Glutamatergic neuron (in vitro differentiated cells): ENCODE measurements at regions not wholly inside any gene's neighbourhood (a gene's known extent, or its start where the extent isn't known, plus 50 kb on each side); places are given as distances from the start of the nearest gene placed in this dataset.

Experiments
- DNase-seq: peaks from one replicate; pipeline ENCODE4 v3.0.0; 2022
- H3K27ac Mint-ChIP-seq: one replicate; pipeline ENCODE4 v1.8.0; 2020; ENCODE audit warnings: mild to moderate bottlenecking, mixed read lengths, inconsistent platforms; ENCODE audit not compliant: unreplicated experiment
- H3K27me3 Mint-ChIP-seq: one replicate; pipeline ENCODE4 v1.8.0; 2020; ENCODE audit warnings: mild to moderate bottlenecking, moderate library complexity, mixed read lengths, inconsistent platforms; ENCODE audit not compliant: unreplicated experiment
- H3K36me3 Mint-ChIP-seq: one replicate; pipeline ENCODE4 v1.8.0; 2020; ENCODE audit warnings: mild to moderate bottlenecking, mixed read lengths, inconsistent platforms; ENCODE audit not compliant: unreplicated experiment
- H3K4me1 Mint-ChIP-seq: one replicate; pipeline ENCODE4 v1.8.0; 2020; ENCODE audit warnings: mild to moderate bottlenecking, low read depth, mixed read lengths, inconsistent platforms; ENCODE audit not compliant: unreplicated experiment
- H3K4me3 Mint-ChIP-seq: one replicate; pipeline ENCODE4 v1.8.0; 2020; ENCODE audit warnings: mild to moderate bottlenecking, mixed read lengths, inconsistent platforms; ENCODE audit not compliant: unreplicated experiment
- H3K9me3 Mint-ChIP-seq: one replicate; pipeline ENCODE4 v1.8.0; 2020; ENCODE audit warnings: mild to moderate bottlenecking, moderate library complexity, mixed read lengths, inconsistent platforms; ENCODE audit not compliant: unreplicated experiment
- CTCF ChIP-seq: fragments of 200-600 bp; sonication (generic); IDR thresholded peaks from one replicate; pipeline ENCODE4 v1.5.0; 2021; ENCODE audit not compliant: partially characterized antibody, unreplicated experiment

- Mint-ChIP-seq H3K4me1 (no peaks in the 10 kb centered on the region), H3K4me3 (no peak overlapping the region), H3K9me3 (no peaks in the 10 kb centered on the region), H3K27me3 (no peaks in the 10 kb centered on the region), H3K36me3 (no peaks in the 10 kb centered on the region), H3K27ac (no peak overlapping the region)
- no peak for DNase-seq
- no peak for TF ChIP-seq CTCF
Observed at GRCh38 chrX:139079789-139080188, 368.3 kb upstream of the FGF13 start.

- Mint-ChIP-seq H3K36me3 (no peaks in the 10 kb centered on the region), H3K4me3 (no peak overlapping the region), H3K9me3 (no peaks in the 10 kb centered on the region), H3K27ac (no peak overlapping the region), H3K27me3 (no peaks in the 10 kb centered on the region), H3K4me1 (no peaks in the 10 kb centered on the region)
- DNase-seq = no peak
- no peak for TF ChIP-seq CTCF
Observed at GRCh38 chrX:139078761-139079280, 367.3 kb upstream of the FGF13 start.

GRCh38 chrX:139078342-139078741 is 366.8 kb upstream of the FGF13 start:
- Mint-ChIP-seq H3K4me3 (no peak overlapping the region), H3K27ac (no peak overlapping the region), H3K9me3 (no peaks in the 10 kb centered on the region), H3K36me3 (no peaks in the 10 kb centered on the region), H3K4me1 (no peaks in the 10 kb centered on the region), H3K27me3 (no peaks in the 10 kb centered on the region)
- no peak for TF ChIP-seq CTCF
- DNase-seq = no peak

GRCh38 chrX:139077281-139078250 is 366.0 kb upstream of the FGF13 start:
- no peaks in the 10 kb centered on the region for H3K27me3 Mint-ChIP-seq
- no peak overlapping the region for H3K27ac Mint-ChIP-seq
- H3K9me3 Mint-ChIP-seq = no peaks in the 10 kb centered on the region
- H3K4me3 Mint-ChIP-seq = no peak overlapping the region
- TF ChIP-seq CTCF = no peak
- DNase-seq = no peak
- H3K4me1 Mint-ChIP-seq = no peaks in the 10 kb centered on the region
- H3K36me3 Mint-ChIP-seq = no peaks in the 10 kb centered on the region

- Mint-ChIP-seq H3K36me3 (no peaks in the 10 kb centered on the region), H3K4me1 (no peaks in the 10 kb centered on the region)
- no peak for TF ChIP-seq CTCF
Observed at GRCh38 chrX:139063364-139063763, 351.8 kb upstream of the FGF13 start.

More at GRCh38 chrX:139063364-139063763, 351.8 kb upstream of the FGF13 start:
- no peak overlapping the region for H3K4me3 Mint-ChIP-seq
- no peak overlapping the region for H3K27ac Mint-ChIP-seq
- no peaks in the 10 kb centered on the region for H3K27me3 Mint-ChIP-seq
- no peak for DNase-seq
- H3K9me3 Mint-ChIP-seq = no peaks in the 10 kb centered on the region
